GM23338 (cell line): ENCODE measurements at regions not wholly inside any gene's neighbourhood (a gene's known extent, or its start where the extent isn't known, plus 50 kb on each side); places are given as distances from the start of the nearest gene placed in this dataset.

ENCODE experiments used
- ATAC-seq: fragments of 200-7000 bp; cut with Tn5 transposase; 3 replicates; pipeline ENCODE4 v1.9.1; 2020
- DNase-seq: peaks from one replicate; pipeline ENCODE4 v3.0.0-alpha.2; 2015; ENCODE audit warnings: low spot score
- H2AFZ ChIP-seq: fragments of 200-600 bp; sonication (generic); 2 replicates; pipeline ENCODE4 v1.8.0; 2016; ENCODE audit warnings: antibody characterized with exemption, mild to moderate bottlenecking, moderate library complexity
- H3F3A ChIP-seq: fragments of 200-600 bp; sonication (generic); replicated peaks from 2 replicates; pipeline ENCODE4 v1.8.0; 2017; ENCODE audit warnings: antibody characterized with exemption, mixed run types, low read depth
- H3K27ac ChIP-seq: fragments of 200-600 bp; sonication (generic); 2 replicates; pipeline ENCODE4 v1.6.1; 2016; ENCODE audit warnings: low read depth
- H3K27me3 ChIP-seq: fragments of 200-600 bp; sonication (generic); 2 replicates; pipeline ENCODE4 v1.8.0; 2016; ENCODE audit warnings: mild to moderate bottlenecking, mixed run types, moderate library complexity; ENCODE audit not compliant: insufficient read depth
- H3K36me3 ChIP-seq: fragments of 200-600 bp; sonication (generic); 2 replicates; pipeline ENCODE4 v1.8.0; 2016; ENCODE audit warnings: mild to moderate bottlenecking; ENCODE audit not compliant: insufficient read depth
- H3K4me1 ChIP-seq: fragments of 200-600 bp; sonication (generic); 2 replicates; pipeline ENCODE4 v1.8.0; 2016; ENCODE audit warnings: mild to moderate bottlenecking, moderate library complexity; ENCODE audit not compliant: insufficient read depth
- H3K4me2 ChIP-seq: fragments of 200-600 bp; sonication (generic); 2 replicates; pipeline ENCODE4 v1.7.1; 2017; ENCODE audit warnings: mixed run types
- H3K4me3 ChIP-seq: fragments of 200-600 bp; sonication (generic); 2 replicates; pipeline ENCODE4 v1.6.1; 2016; ENCODE audit warnings: mixed run types
- H3K79me2 ChIP-seq: fragments of 200-600 bp; sonication (generic); replicated peaks from 2 replicates; pipeline ENCODE4 v1.8.0; 2017; ENCODE audit warnings: mild to moderate bottlenecking; ENCODE audit not compliant: insufficient read depth
- H3K9me2 ChIP-seq: fragments of 200-600 bp; sonication (generic); 2 replicates; pipeline ENCODE4 v1.8.0; 2017; ENCODE audit not compliant: insufficient read depth
- H4K20me1 ChIP-seq: fragments of 200-600 bp; sonication (generic); replicated peaks from 2 replicates; pipeline ENCODE4 v1.8.0; 2017; ENCODE audit warnings: mild to moderate bottlenecking; ENCODE audit not compliant: insufficient read depth
- H3K27ac Mint-ChIP-seq: 2 replicates; pipeline ENCODE4 v1.8.0; 2020; ENCODE audit warnings: inconsistent platforms, mild to moderate bottlenecking, moderate library complexity, mixed read lengths
- H3K27me3 Mint-ChIP-seq: 3 replicates; pipeline ENCODE4 v1.8.0; 2022; ENCODE audit warnings: low read depth, mild to moderate bottlenecking, moderate library complexity, mixed read lengths, inconsistent platforms; ENCODE audit not compliant: insufficient read depth, poor library complexity
- H3K36me3 Mint-ChIP-seq: 3 replicates; pipeline ENCODE4 v1.8.0; 2021; ENCODE audit warnings: low read depth, mild to moderate bottlenecking, inconsistent platforms, moderate library complexity, mixed read lengths
- H3K4me1 Mint-ChIP-seq: 3 replicates; pipeline ENCODE4 v1.8.0; 2020; ENCODE audit warnings: mild to moderate bottlenecking, inconsistent platforms, mixed read lengths
- H3K4me3 Mint-ChIP-seq: 3 replicates; pipeline ENCODE4 v1.8.0; 2021; ENCODE audit warnings: moderate library complexity, mild to moderate bottlenecking, inconsistent platforms, mixed read lengths
- H3K9me3 Mint-ChIP-seq: 3 replicates; pipeline ENCODE4 v1.8.0; 2020; ENCODE audit warnings: moderate library complexity, mild to moderate bottlenecking, inconsistent platforms, mixed read lengths
- EZH2phosphoT487 ChIP-seq: fragments of 200-600 bp; sonication (generic); IDR thresholded peaks from one replicate; pipeline ENCODE4 v1.8.1; 2018; ENCODE audit warnings: antibody characterized with exemption; ENCODE audit not compliant: unreplicated experiment
- JUNB ChIP-seq: IDR thresholded peaks from one replicate; pipeline ENCODE4 v1.6.1; 2016; ENCODE audit warnings: antibody characterized with exemption; ENCODE audit not compliant: unreplicated experiment
- NANOG ChIP-seq: IDR thresholded peaks from 2 replicates; pipeline ENCODE4 v1.6.1; 2016; ENCODE audit warnings: antibody characterized with exemption, borderline replicate concordance
- POLR2AphosphoS5 ChIP-seq: IDR thresholded peaks from 2 replicates; pipeline ENCODE4 v1.6.1; 2016; ENCODE audit warnings: antibody characterized with exemption, low read depth
- REST ChIP-seq: IDR thresholded peaks from one replicate; pipeline ENCODE4 v1.6.1; 2018; ENCODE audit warnings: antibody characterized with exemption; ENCODE audit not compliant: unreplicated experiment
- STAT1 ChIP-seq: IDR thresholded peaks from one replicate; pipeline ENCODE4 v1.6.1; 2016; ENCODE audit warnings: antibody characterized with exemption; ENCODE audit not compliant: unreplicated experiment
- TF ChIP-seq, protein P1 (sequence below): fragments of 250-450 bp; sonication (Bioruptor Pico); IDR thresholded peaks from 2 replicates; pipeline ENCODE4 v1.5.0; 2020; ENCODE audit warnings: mild to moderate bottlenecking, moderate library complexity
- TF ChIP-seq, protein P2 (sequence below), 2 experiments: fragments of 200-600 bp in 1 of 2; sonication (generic) in 1 of 2; conservative IDR thresholded peaks; 2 replicates each; pipeline versions ENCODE4 v1.5.1 to v1.6.1; 2016 to 2017; ENCODE audit warnings: antibody characterized with exemption in 2 of 2, low read depth in 2 of 2, mild to moderate bottlenecking in 2 of 2, moderate library complexity in 1 of 2

- TF ChIP-seq, protein P1, sequence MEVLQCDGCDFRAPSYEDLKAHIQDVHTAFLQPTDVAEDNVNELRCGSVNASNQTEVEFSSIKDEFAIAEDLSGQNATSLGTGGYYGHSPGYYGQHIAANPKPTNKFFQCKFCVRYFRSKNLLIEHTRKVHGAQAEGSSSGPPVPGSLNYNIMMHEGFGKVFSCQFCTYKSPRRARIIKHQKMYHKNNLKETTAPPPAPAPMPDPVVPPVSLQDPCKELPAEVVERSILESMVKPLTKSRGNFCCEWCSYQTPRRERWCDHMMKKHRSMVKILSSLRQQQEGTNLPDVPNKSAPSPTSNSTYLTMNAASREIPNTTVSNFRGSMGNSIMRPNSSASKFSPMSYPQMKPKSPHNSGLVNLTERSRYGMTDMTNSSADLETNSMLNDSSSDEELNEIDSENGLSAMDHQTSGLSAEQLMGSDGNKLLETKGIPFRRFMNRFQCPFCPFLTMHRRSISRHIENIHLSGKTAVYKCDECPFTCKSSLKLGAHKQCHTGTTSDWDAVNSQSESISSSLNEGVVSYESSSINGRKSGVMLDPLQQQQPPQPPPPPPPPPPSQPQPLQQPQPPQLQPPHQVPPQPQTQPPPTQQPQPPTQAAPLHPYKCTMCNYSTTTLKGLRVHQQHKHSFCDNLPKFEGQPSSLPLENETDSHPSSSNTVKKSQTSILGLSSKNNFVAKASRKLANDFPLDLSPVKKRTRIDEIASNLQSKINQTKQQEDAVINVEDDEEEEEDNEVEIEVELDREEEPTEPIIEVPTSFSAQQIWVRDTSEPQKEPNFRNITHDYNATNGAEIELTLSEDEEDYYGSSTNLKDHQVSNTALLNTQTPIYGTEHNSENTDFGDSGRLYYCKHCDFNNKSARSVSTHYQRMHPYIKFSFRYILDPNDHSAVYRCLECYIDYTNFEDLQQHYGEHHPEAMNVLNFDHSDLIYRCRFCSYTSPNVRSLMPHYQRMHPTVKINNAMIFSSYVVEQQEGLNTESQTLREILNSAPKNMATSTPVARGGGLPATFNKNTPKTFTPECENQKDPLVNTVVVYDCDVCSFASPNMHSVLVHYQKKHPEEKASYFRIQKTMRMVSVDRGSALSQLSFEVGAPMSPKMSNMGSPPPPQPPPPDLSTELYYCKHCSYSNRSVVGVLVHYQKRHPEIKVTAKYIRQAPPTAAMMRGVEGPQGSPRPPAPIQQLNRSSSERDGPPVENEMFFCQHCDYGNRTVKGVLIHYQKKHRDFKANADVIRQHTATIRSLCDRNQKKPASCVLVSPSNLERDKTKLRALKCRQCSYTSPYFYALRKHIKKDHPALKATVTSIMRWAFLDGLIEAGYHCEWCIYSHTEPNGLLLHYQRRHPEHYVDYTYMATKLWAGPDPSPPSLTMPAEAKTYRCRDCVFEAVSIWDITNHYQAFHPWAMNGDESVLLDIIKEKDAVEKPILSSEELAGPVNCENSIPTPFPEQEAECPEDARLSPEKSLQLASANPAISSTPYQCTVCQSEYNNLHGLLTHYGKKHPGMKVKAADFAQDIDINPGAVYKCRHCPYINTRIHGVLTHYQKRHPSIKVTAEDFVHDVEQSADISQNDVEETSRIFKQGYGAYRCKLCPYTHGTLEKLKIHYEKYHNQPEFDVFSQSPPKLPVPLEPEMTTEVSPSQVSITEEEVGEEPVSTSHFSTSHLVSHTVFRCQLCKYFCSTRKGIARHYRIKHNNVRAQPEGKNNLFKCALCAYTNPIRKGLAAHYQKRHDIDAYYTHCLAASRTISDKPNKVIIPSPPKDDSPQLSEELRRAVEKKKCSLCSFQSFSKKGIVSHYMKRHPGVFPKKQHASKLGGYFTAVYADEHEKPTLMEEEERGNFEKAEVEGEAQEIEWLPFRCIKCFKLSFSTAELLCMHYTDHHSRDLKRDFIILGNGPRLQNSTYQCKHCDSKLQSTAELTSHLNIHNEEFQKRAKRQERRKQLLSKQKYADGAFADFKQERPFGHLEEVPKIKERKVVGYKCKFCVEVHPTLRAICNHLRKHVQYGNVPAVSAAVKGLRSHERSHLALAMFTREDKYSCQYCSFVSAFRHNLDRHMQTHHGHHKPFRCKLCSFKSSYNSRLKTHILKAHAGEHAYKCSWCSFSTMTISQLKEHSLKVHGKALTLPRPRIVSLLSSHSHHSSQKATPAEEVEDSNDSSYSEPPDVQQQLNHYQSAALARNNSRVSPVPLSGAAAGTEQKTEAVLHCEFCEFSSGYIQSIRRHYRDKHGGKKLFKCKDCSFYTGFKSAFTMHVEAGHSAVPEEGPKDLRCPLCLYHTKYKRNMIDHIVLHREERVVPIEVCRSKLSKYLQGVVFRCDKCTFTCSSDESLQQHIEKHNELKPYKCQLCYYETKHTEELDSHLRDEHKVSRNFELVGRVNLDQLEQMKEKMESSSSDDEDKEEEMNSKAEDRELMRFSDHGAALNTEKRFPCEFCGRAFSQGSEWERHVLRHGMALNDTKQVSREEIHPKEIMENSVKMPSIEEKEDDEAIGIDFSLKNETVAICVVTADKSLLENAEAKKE (CRISPR knock-in tag), result no peak
- TF ChIP-seq EZH2phosphoT487, result no peak
- TF ChIP-seq STAT1, result no peak
These were observed 157.4 kb upstream of the SOX1 start (continued) for GRCh38 chr13:111909501-111909900.

DNA sequence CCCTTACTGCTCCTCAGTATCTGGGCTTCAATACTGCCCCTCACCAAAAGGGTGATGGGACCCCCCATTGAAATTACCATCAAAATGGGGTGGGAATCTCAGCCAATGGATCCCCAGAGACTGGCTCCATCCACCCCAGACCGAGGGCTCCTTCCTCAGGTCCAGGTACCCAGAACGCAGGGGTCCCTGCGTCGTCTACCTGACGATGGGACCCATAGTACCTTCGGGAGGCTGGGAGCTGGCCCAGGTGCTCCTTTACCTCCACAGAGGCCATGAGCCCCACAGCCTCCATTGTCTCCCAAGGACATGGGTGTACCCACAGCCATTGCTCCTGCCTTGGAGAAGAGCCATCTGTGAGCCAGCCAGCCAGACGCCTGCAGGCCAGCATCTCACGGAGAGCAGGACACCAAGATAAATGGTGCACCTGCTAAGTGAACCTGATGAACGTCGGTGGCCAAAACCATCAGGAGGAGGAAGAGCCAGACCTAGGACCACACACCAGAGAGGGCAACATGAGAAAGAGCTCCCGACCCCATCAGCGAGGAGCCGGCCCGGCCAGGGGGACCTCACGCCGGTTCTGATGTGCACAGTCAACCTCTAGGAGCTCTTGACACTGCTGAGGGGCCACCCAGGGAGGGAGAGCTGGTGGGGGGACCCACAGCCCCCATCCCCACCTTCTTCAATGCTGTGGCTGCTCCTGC, 156.8 kb upstream of the SOX1 start:
- no peak overlapping the region for H3K4me3 ChIP-seq
- no peaks in the 10 kb centered on the region for H3K4me1 ChIP-seq
- H3K36me3 ChIP-seq, result no peaks in the 10 kb centered on the region
- H3K27me3 ChIP-seq, result no peaks in the 10 kb centered on the region
- no peak overlapping the region for H2AFZ ChIP-seq
- Mint-ChIP-seq H3K36me3 (no peaks in the 10 kb centered on the region; the same call in 2 of the 3 replicates), H3K9me3 (no peaks in the 10 kb centered on the region; the same call in 1 of the 3 replicates), H3K27ac (no peak overlapping the region), H3K4me3 (no peak overlapping the region), H3K4me1 (peaks cover 3% of the 10 kb centered on the region; the same call in 1 of the 3 replicates), H3K27me3 (peaks cover 11% of the 10 kb centered on the region)
- H3K9me2 ChIP-seq, result no peaks in the 10 kb centered on the region; the same call in 1 of the 2 replicates
- DNase-seq (no peak), ATAC-seq (no peak)
- no peaks in the 10 kb centered on the region for H3K79me2 ChIP-seq
- H3K27ac ChIP-seq, result no peak overlapping the region
- H3K4me2 ChIP-seq, result no peak overlapping the region
- no peaks in the 10 kb centered on the region for H4K20me1 ChIP-seq
- no peaks in the 10 kb centered on the region for H3F3A ChIP-seq
- no peak for TF ChIP-seq POLR2AphosphoS5
- TF ChIP-seq JUNB, result no peak
- TF ChIP-seq, protein P2, sequence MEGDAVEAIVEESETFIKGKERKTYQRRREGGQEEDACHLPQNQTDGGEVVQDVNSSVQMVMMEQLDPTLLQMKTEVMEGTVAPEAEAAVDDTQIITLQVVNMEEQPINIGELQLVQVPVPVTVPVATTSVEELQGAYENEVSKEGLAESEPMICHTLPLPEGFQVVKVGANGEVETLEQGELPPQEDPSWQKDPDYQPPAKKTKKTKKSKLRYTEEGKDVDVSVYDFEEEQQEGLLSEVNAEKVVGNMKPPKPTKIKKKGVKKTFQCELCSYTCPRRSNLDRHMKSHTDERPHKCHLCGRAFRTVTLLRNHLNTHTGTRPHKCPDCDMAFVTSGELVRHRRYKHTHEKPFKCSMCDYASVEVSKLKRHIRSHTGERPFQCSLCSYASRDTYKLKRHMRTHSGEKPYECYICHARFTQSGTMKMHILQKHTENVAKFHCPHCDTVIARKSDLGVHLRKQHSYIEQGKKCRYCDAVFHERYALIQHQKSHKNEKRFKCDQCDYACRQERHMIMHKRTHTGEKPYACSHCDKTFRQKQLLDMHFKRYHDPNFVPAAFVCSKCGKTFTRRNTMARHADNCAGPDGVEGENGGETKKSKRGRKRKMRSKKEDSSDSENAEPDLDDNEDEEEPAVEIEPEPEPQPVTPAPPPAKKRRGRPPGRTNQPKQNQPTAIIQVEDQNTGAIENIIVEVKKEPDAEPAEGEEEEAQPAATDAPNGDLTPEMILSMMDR (conservative IDR thresholded peaks at IDR 0.05; ENCODE audit: low read depth in 2 of 2), result no peak
- TF ChIP-seq STAT1, result no peak
- TF ChIP-seq NANOG, result no peak
- no peak for TF ChIP-seq EZH2phosphoT487
- TF ChIP-seq REST, result no peak
